ENCODE measurements at regions not wholly inside any gene's neighbourhood (a gene's known extent, or its start where the extent isn't known, plus 50 kb on each side); places are given as distances from the start of the nearest gene placed in this dataset.

GRCh38 chr12:67582844-67583243 lies 65.7 kb upstream of the DYRK2 start:
- TF ChIP-seq EGR1 (IDR thresholded peaks at IDR 0.05), result no peak
- TF ChIP-seq USF1 (IDR thresholded peaks at IDR 0.05), result no peak
- no peak for TF ChIP-seq EP300 (IDR thresholded peaks at IDR 0.05; ENCODE audit: borderline replicate concordance)
- no peak for TF ChIP-seq CEBPB (IDR thresholded peaks at IDR 0.05)
- TF ChIP-seq YY1 (IDR thresholded peaks at IDR 0.05; ENCODE audit: low read depth), result no peak
- TF ChIP-seq REST (IDR thresholded peaks at IDR 0.05; ENCODE audit: low read depth), result no peak
- no peak for TF ChIP-seq FOXM1 (IDR thresholded peaks at IDR 0.05; ENCODE audit: borderline replicate concordance, low read depth)
- TF ChIP-seq ZBTB7A (IDR thresholded peaks at IDR 0.05; ENCODE audit: low read depth), result no peak
- TF ChIP-seq TEAD4 (IDR thresholded peaks at IDR 0.05), result no peak
- TF ChIP-seq RAD21 (IDR thresholded peaks at IDR 0.05; ENCODE audit: low read depth), result no peak
- TF ChIP-seq TCF12 (IDR thresholded peaks at IDR 0.05; ENCODE audit: low read depth), result no peak
- no peak for TF ChIP-seq MAX (IDR thresholded peaks at IDR 0.05)
- TF ChIP-seq TAF1 (IDR thresholded peaks at IDR 0.05; ENCODE audit: low read depth), result no peak
- no peak for TF ChIP-seq CREB1 (IDR thresholded peaks at IDR 0.05; ENCODE audit: low read depth)
- no peak for TF ChIP-seq NFIC (IDR thresholded peaks at IDR 0.05)

- no peak for TF ChIP-seq USF1 (IDR thresholded peaks at IDR 0.05)
- no peak for TF ChIP-seq FOXM1 (IDR thresholded peaks at IDR 0.05; ENCODE audit: borderline replicate concordance, low read depth)
- TF ChIP-seq TEAD4 (IDR thresholded peaks at IDR 0.05), result no peak
- no peak for TF ChIP-seq TAF1 (IDR thresholded peaks at IDR 0.05; ENCODE audit: low read depth)
- no peak for TF ChIP-seq RAD21 (IDR thresholded peaks at IDR 0.05; ENCODE audit: low read depth)
- no peak for TF ChIP-seq CEBPB (IDR thresholded peaks at IDR 0.05)
- no peak for TF ChIP-seq CREB1 (IDR thresholded peaks at IDR 0.05; ENCODE audit: low read depth)
- TF ChIP-seq EGR1 (IDR thresholded peaks at IDR 0.05), result no peak
- TF ChIP-seq YY1 (IDR thresholded peaks at IDR 0.05; ENCODE audit: low read depth), result no peak
Measured at GRCh38 chr12:67586951-67587350, 61.6 kb upstream of the DYRK2 start.

GRCh38 chr12:67589078-67589477 lies 59.5 kb upstream of the DYRK2 start:
- TF ChIP-seq EGR1 (IDR thresholded peaks at IDR 0.05) (no peak), FOXM1 (IDR thresholded peaks at IDR 0.05; ENCODE audit: borderline replicate concordance, low read depth) (no peak), USF1 (IDR thresholded peaks at IDR 0.05) (no peak), YY1 (IDR thresholded peaks at IDR 0.05; ENCODE audit: low read depth) (no peak), CREB1 (IDR thresholded peaks at IDR 0.05; ENCODE audit: low read depth) (no peak), TCF12 (IDR thresholded peaks at IDR 0.05; ENCODE audit: low read depth) (no peak), TEAD4 (IDR thresholded peaks at IDR 0.05) (no peak)

- TF ChIP-seq RAD21 (IDR thresholded peaks at IDR 0.05; ENCODE audit: low read depth) (no peak), TEAD4 (IDR thresholded peaks at IDR 0.05) (no peak), EP300 (IDR thresholded peaks at IDR 0.05; ENCODE audit: borderline replicate concordance) (no peak), TCF12 (IDR thresholded peaks at IDR 0.05; ENCODE audit: low read depth) (no peak), EGR1 (IDR thresholded peaks at IDR 0.05) (no peak), ZBTB7A (IDR thresholded peaks at IDR 0.05; ENCODE audit: low read depth) (no peak), REST (IDR thresholded peaks at IDR 0.05; ENCODE audit: low read depth) (no peak), YY1 (IDR thresholded peaks at IDR 0.05; ENCODE audit: low read depth) (no peak), NFIC (IDR thresholded peaks at IDR 0.05) (no peak), CREB1 (IDR thresholded peaks at IDR 0.05; ENCODE audit: low read depth) (no peak), USF1 (IDR thresholded peaks at IDR 0.05) (no peak), FOXM1 (IDR thresholded peaks at IDR 0.05; ENCODE audit: borderline replicate concordance, low read depth) (no peak)
Measured at GRCh38 chr12:67590149-67590790, 58.3 kb upstream of the DYRK2 start.

GRCh38 chr12:67592228-67593011 lies 56.1 kb upstream of the DYRK2 start:
- TF ChIP-seq TAF1 (IDR thresholded peaks at IDR 0.05; ENCODE audit: low read depth) (no peak), ZBTB7A (IDR thresholded peaks at IDR 0.05; ENCODE audit: low read depth) (no peak), CEBPB (IDR thresholded peaks at IDR 0.05) (no peak), RAD21 (IDR thresholded peaks at IDR 0.05; ENCODE audit: low read depth) (peak; percentile 6; the same call in 1 of the 2 replicates), NFIC (IDR thresholded peaks at IDR 0.05) (peak; percentile 45; the same call in 1 of the 2 replicates)

All from Ishikawa (cell line).